ENCODE measurements at regions not wholly inside any gene's neighbourhood (a gene's known extent, or its start where the extent isn't known, plus 50 kb on each side); places are given as distances from the start of the nearest gene placed in this dataset.
A peak's percentile ranks its signal among the peaks of the same experiment; 100 is the strongest.

GRCh38 chr15:39167164-39168058 is 413.5 kb upstream of the THBS1 start:
- no peaks in the 10 kb centered on the region for H3K79me1 ChIP-seq (ENCODE audit: low read depth, low read length)
- no peak overlapping the region for H4K8ac ChIP-seq (ENCODE audit: low read depth, low read length)

GRCh38 chr15:39171944-39172368 is 408.9 kb upstream of the THBS1 start:
- H2BK120ac ChIP-seq (ENCODE audit: low read depth, low read length) = no peak overlapping the region
- H4K8ac ChIP-seq (ENCODE audit: low read depth, low read length) = no peak overlapping the region
- H2AFZ ChIP-seq (ENCODE audit: low read length) = peak overlapping the region; percentile 86
- DNase-seq (ENCODE audit: low spot score) = peak; percentile 59
- no peak overlapping the region for H3K27ac ChIP-seq (replicated peaks; ENCODE audit: low read length)
- H3K36me3 ChIP-seq (replicated peaks in 1 of 2; ENCODE audit: control insufficient read depth in 2 of 2, insufficient read depth in 2 of 2, low read length in 2 of 2) = no peaks in the 10 kb centered on the region
- H3K4ac ChIP-seq (ENCODE audit: low read length) = peak overlapping the region; percentile 39
- no peaks in the 10 kb centered on the region for H3K9me3 ChIP-seq (replicated peaks in 1 of 2; ENCODE audit: control insufficient read depth in 2 of 2, insufficient read depth in 1 of 2, low read depth in 1 of 2, low read length in 2 of 2)
- H4K91ac ChIP-seq (ENCODE audit: low read depth, low read length, poor library complexity) = no peak overlapping the region
- no peaks in the 10 kb centered on the region for H3K79me1 ChIP-seq (ENCODE audit: low read depth, low read length)
- H3K4me2 ChIP-seq (ENCODE audit: insufficient read depth, low read length, poor library complexity, severe bottlenecking) = no peak overlapping the region
- H2BK5ac ChIP-seq (ENCODE audit: low read length) = no peak overlapping the region
- no peak overlapping the region for H2BK12ac ChIP-seq (ENCODE audit: low read length)
- H3K27me3 ChIP-seq (ENCODE audit: control insufficient read depth in 3 of 3, insufficient read depth in 3 of 3, low read depth in 1 of 3, low read length in 3 of 3) = no peaks in the 10 kb centered on the region
- no CpG with 5 or more reads among the region's 3 CpGs for WGBS, 2 donors (ENCODE audit: extremely low coverage in 2 of 2, insufficient read length in 2 of 2, insufficient replicate concordance in 1 of 2)
- H2BK15ac ChIP-seq (ENCODE audit: low read length) = no peak overlapping the region
- H3K18ac ChIP-seq (ENCODE audit: low read length) = no peak overlapping the region
- H3K4me3 ChIP-seq (ENCODE audit: low read length in 2 of 2) = no peak overlapping the region
- H3K23ac ChIP-seq (ENCODE audit: low read depth, low read length, poor library complexity) = no peak overlapping the region
- no peak overlapping the region for H2AK5ac ChIP-seq (ENCODE audit: low read depth, low read length)
- peaks cover 13 to 14% of the 10 kb centered on the region in 2 donors for H3K4me1 ChIP-seq (ENCODE audit: control insufficient read depth in 2 of 2, insufficient read depth in 1 of 2, low read depth in 1 of 2, low read length in 2 of 2)
- H3K9ac ChIP-seq (ENCODE audit: low read depth, low read length, poor library complexity) = no peak overlapping the region
- H3K14ac ChIP-seq (ENCODE audit: low read length) = no peak overlapping the region

More at GRCh38 chr15:39167164-39168058, 413.5 kb upstream of the THBS1 start:
- no peak overlapping the region for H3K18ac ChIP-seq (ENCODE audit: low read length)
- no peak overlapping the region for H2BK120ac ChIP-seq (ENCODE audit: low read depth, low read length)
- H3K9me3 ChIP-seq (replicated peaks in 1 of 2; ENCODE audit: control insufficient read depth in 2 of 2, insufficient read depth in 1 of 2, low read depth in 1 of 2, low read length in 2 of 2) = no peaks in the 10 kb centered on the region
- peaks cover 6 to 8% of the 10 kb centered on the region in 2 donors for H3K4me1 ChIP-seq (ENCODE audit: control insufficient read depth in 2 of 2, insufficient read depth in 1 of 2, low read depth in 1 of 2, low read length in 2 of 2)
- H3K9ac ChIP-seq (ENCODE audit: low read depth, low read length, poor library complexity) = no peak overlapping the region
- H3K27me3 ChIP-seq (ENCODE audit: control insufficient read depth in 3 of 3, insufficient read depth in 3 of 3, low read depth in 1 of 3, low read length in 3 of 3) = no peaks in the 10 kb centered on the region
- H4K91ac ChIP-seq (ENCODE audit: low read depth, low read length, poor library complexity) = no peak overlapping the region
- no CpG with 5 or more reads among the region's 4 CpGs for WGBS, 2 donors (ENCODE audit: extremely low coverage in 2 of 2, insufficient read length in 2 of 2, insufficient replicate concordance in 1 of 2)
- H3K4ac ChIP-seq (ENCODE audit: low read length) = no peak overlapping the region
- H3K14ac ChIP-seq (ENCODE audit: low read length) = no peak overlapping the region
- H3K4me3 ChIP-seq (ENCODE audit: low read length in 2 of 2) = no peak overlapping the region
- H3K23ac ChIP-seq (ENCODE audit: low read depth, low read length, poor library complexity) = no peak overlapping the region
- H2AFZ ChIP-seq (ENCODE audit: low read length) = no peak overlapping the region
- H2BK5ac ChIP-seq (ENCODE audit: low read length) = no peak overlapping the region
- H3K36me3 ChIP-seq (replicated peaks in 1 of 2; ENCODE audit: control insufficient read depth in 2 of 2, insufficient read depth in 2 of 2, low read length in 2 of 2) = no peaks in the 10 kb centered on the region
- no peak overlapping the region for H2BK15ac ChIP-seq (ENCODE audit: low read length)
- H3K4me2 ChIP-seq (ENCODE audit: insufficient read depth, low read length, poor library complexity, severe bottlenecking) = no peak overlapping the region
- no peak overlapping the region for H2BK12ac ChIP-seq (ENCODE audit: low read length)
- no peak for DNase-seq (ENCODE audit: low spot score)
- no peak overlapping the region for H3K27ac ChIP-seq (replicated peaks; ENCODE audit: low read length)
- no peak overlapping the region for H2AK5ac ChIP-seq (ENCODE audit: low read depth, low read length)

GRCh38 chr15:39172380-39173281 is 408.2 kb upstream of the THBS1 start:
- Histone ChIP-seq H2BK5ac (ENCODE audit: low read length) (no peak overlapping the region), H4K8ac (ENCODE audit: low read depth, low read length) (no peak overlapping the region), H2AFZ (ENCODE audit: low read length) (peak overlapping the region; percentile 86), H2AK5ac (ENCODE audit: low read depth, low read length) (no peak overlapping the region), H3K14ac (ENCODE audit: low read length) (no peak overlapping the region), H3K27ac (replicated peaks; ENCODE audit: low read length) (no peak overlapping the region), H3K4me1 (ENCODE audit: control insufficient read depth in 2 of 2, insufficient read depth in 1 of 2, low read depth in 1 of 2, low read length in 2 of 2) (peaks cover 13 to 14% of the 10 kb centered on the region in 2 donors), H2BK12ac (ENCODE audit: low read length) (no peak overlapping the region), H3K4ac (ENCODE audit: low read length) (no peak overlapping the region), H3K9ac (ENCODE audit: low read depth, low read length, poor library complexity) (no peak overlapping the region), H3K36me3 (replicated peaks in 1 of 2; ENCODE audit: control insufficient read depth in 2 of 2, insufficient read depth in 2 of 2, low read length in 2 of 2) (no peaks in the 10 kb centered on the region), H3K27me3 (ENCODE audit: control insufficient read depth in 3 of 3, insufficient read depth in 3 of 3, low read depth in 1 of 3, low read length in 3 of 3) (no peaks in the 10 kb centered on the region), H3K79me1 (ENCODE audit: low read depth, low read length) (no peaks in the 10 kb centered on the region), H3K9me3 (replicated peaks in 1 of 2; ENCODE audit: control insufficient read depth in 2 of 2, insufficient read depth in 1 of 2, low read depth in 1 of 2, low read length in 2 of 2) (no peaks in the 10 kb centered on the region), H2BK15ac (ENCODE audit: low read length) (no peak overlapping the region), H3K18ac (ENCODE audit: low read length) (peak overlapping the region; percentile 17), H4K91ac (ENCODE audit: low read depth, low read length, poor library complexity) (no peak overlapping the region), H3K4me2 (ENCODE audit: insufficient read depth, low read length, poor library complexity, severe bottlenecking) (no peak overlapping the region), H3K4me3 (ENCODE audit: low read length in 2 of 2) (no peak overlapping the region), H3K23ac (ENCODE audit: low read depth, low read length, poor library complexity) (no peak overlapping the region), H2BK120ac (ENCODE audit: low read depth, low read length) (no peak overlapping the region)
- DNase-seq (ENCODE audit: low spot score) = no peak
- WGBS, 2 donors (ENCODE audit: extremely low coverage in 2 of 2, insufficient read length in 2 of 2, insufficient replicate concordance in 1 of 2) = no CpG with 5 or more reads among the region's 17 CpGs

- Histone ChIP-seq H4K8ac (ENCODE audit: low read depth, low read length) (no peak overlapping the region), H2BK120ac (ENCODE audit: low read depth, low read length) (no peak overlapping the region), H3K23ac (ENCODE audit: low read depth, low read length, poor library complexity) (no peak overlapping the region), H3K4me1 (ENCODE audit: control insufficient read depth in 2 of 2, insufficient read depth in 1 of 2, low read depth in 1 of 2, low read length in 2 of 2) (peaks cover 13 to 14% of the 10 kb centered on the region in 2 donors), H3K14ac (ENCODE audit: low read length) (no peak overlapping the region), H2BK12ac (ENCODE audit: low read length) (no peak overlapping the region), H3K4me2 (ENCODE audit: insufficient read depth, low read length, poor library complexity, severe bottlenecking) (no peak overlapping the region), H3K9ac (ENCODE audit: low read depth, low read length, poor library complexity) (no peak overlapping the region), H3K4me3 (ENCODE audit: low read length in 2 of 2) (no peak overlapping the region), H2BK15ac (ENCODE audit: low read length) (no peak overlapping the region), H3K36me3 (replicated peaks in 1 of 2; ENCODE audit: control insufficient read depth in 2 of 2, insufficient read depth in 2 of 2, low read length in 2 of 2) (no peaks in the 10 kb centered on the region), H2BK5ac (ENCODE audit: low read length) (no peak overlapping the region), H3K9me3 (replicated peaks in 1 of 2; ENCODE audit: control insufficient read depth in 2 of 2, insufficient read depth in 1 of 2, low read depth in 1 of 2, low read length in 2 of 2) (no peaks in the 10 kb centered on the region), H3K27me3 (ENCODE audit: control insufficient read depth in 3 of 3, insufficient read depth in 3 of 3, low read depth in 1 of 3, low read length in 3 of 3) (no peaks in the 10 kb centered on the region), H3K79me1 (ENCODE audit: low read depth, low read length) (no peaks in the 10 kb centered on the region), H2AK5ac (ENCODE audit: low read depth, low read length) (no peak overlapping the region), H3K18ac (ENCODE audit: low read length) (no peak overlapping the region), H3K4ac (ENCODE audit: low read length) (no peak overlapping the region), H2AFZ (ENCODE audit: low read length) (no peak overlapping the region), H4K91ac (ENCODE audit: low read depth, low read length, poor library complexity) (no peak overlapping the region), H3K27ac (replicated peaks; ENCODE audit: low read length) (no peak overlapping the region)
- WGBS, 2 donors (ENCODE audit: extremely low coverage in 2 of 2, insufficient read length in 2 of 2, insufficient replicate concordance in 1 of 2) = no CpG with 5 or more reads among the region's 4 CpGs
- no peak for DNase-seq (ENCODE audit: low spot score)
Measured at GRCh38 chr15:39173426-39173825, 407.5 kb upstream of the THBS1 start.

All from neuronal stem cell (in vitro differentiated cells).